CD4-positive, alpha-beta memory T cell (primary cell): ENCODE measurements at regions not wholly inside any gene's neighbourhood (a gene's known extent, or its start where the extent isn't known, plus 50 kb on each side); places are given as distances from the start of the nearest gene placed in this dataset.

Experiments used
- CTCF ChIA-PET: fragments of 350-600 bp; sonication (Branson Sonifier 250); formaldehyde crosslinking; loops from one replicate; lab custom pipeline; 2021; ENCODE audit warnings: inconsistent platforms; ENCODE audit not compliant: partially characterized antibody; lab: Charles Lee
- POLR2A ChIA-PET: fragments of 350-600 bp; sonication (Branson Sonifier 250); formaldehyde crosslinking; loops from one replicate; lab custom pipeline; 2021; ENCODE audit not compliant: partially characterized antibody; lab: Charles Lee
- DNase-seq, 5 donors: peaks; one replicate each; pipeline versions ENCODE4 v3.0.0 to v3.0.0-alpha.2; 2020 to 2022; ENCODE audit warnings: mixed read lengths in 1 of 5
- H3K27ac ChIP-seq: one replicate; pipeline ENCODE4 v1.7.0; 2013; ENCODE audit warnings: low read depth, low read length
- H3K27me3 ChIP-seq: 2 replicates; pipeline ENCODE4 v1.7.0; 2013; ENCODE audit warnings: mild to moderate bottlenecking, low read length, moderate library complexity; ENCODE audit not compliant: insufficient read depth
- H3K36me3 ChIP-seq: 2 replicates; pipeline ENCODE4 v1.7.0; 2013; ENCODE audit warnings: mild to moderate bottlenecking, low read length, moderate library complexity; ENCODE audit not compliant: insufficient read depth
- H3K4me1 ChIP-seq: 2 replicates; pipeline ENCODE4 v1.7.0; 2013; ENCODE audit warnings: mild to moderate bottlenecking, low read length, moderate library complexity; ENCODE audit not compliant: insufficient read depth
- H3K4me3 ChIP-seq, 2 donors: one replicate each; pipeline ENCODE4 v1.7.0; 2013; ENCODE audit warnings: low read length in 2 of 2, mild to moderate bottlenecking in 1 of 2
- H3K9me3 ChIP-seq, 2 donors: one replicate each; pipeline ENCODE4 v1.7.0; 2013; ENCODE audit warnings: low read length in 2 of 2, control low read depth in 1 of 2; ENCODE audit not compliant: control insufficient read depth in 1 of 2
- H3K27ac Mint-ChIP-seq, 7 donors: one replicate each; pipeline ENCODE4 v1.8.0; 2020 to 2021; ENCODE audit warnings: mixed read lengths in 7 of 7, mild to moderate bottlenecking in 6 of 7, inconsistent platforms in 3 of 7, moderate library complexity in 3 of 7
- H3K27me3 Mint-ChIP-seq, 2 donors: one replicate each; pipeline ENCODE4 v1.8.0; 2020 to 2021; ENCODE audit warnings: mixed read lengths in 2 of 2
- H3K36me3 Mint-ChIP-seq, 2 donors: one replicate each; pipeline ENCODE4 v1.8.0; 2020 to 2021; ENCODE audit warnings: mixed read lengths in 2 of 2, inconsistent platforms in 1 of 2, mild to moderate bottlenecking in 1 of 2
- H3K4me1 Mint-ChIP-seq, 4 donors: one replicate each; pipeline ENCODE4 v1.8.0; 2020 to 2021; ENCODE audit warnings: mixed read lengths in 4 of 4, mild to moderate bottlenecking in 1 of 4
- H3K4me3 Mint-ChIP-seq, 8 donors: one replicate each; pipeline ENCODE4 v1.8.0; 2020 to 2021; ENCODE audit warnings: mixed read lengths in 8 of 8, mild to moderate bottlenecking in 7 of 8, moderate library complexity in 6 of 8, inconsistent platforms in 3 of 8
- H3K9me3 Mint-ChIP-seq, 8 donors: one replicate each; pipeline ENCODE4 v1.8.0; 2020 to 2021; ENCODE audit warnings: mixed read lengths in 8 of 8, mild to moderate bottlenecking in 5 of 8, inconsistent platforms in 3 of 8, moderate library complexity in 1 of 8
- intact Hi-C: fragments of 100-400 bp; cut with micrococcal nuclease; formaldehyde crosslinking; loops from one replicate; pipeline ENCODE4 v1.15.1; 2023

- H3K9me3 Mint-ChIP-seq, result peaks cover 0 to 19% (median 1%) of the 10 kb centered on the region in 8 donors
- DNase-seq, result no peak
- H3K27ac Mint-ChIP-seq, result no peak overlapping the region
- POLR2A ChIA-PET, result no interaction called here
- intact Hi-C loops, result no loop called here
- no peaks in the 10 kb centered on the region for H3K4me1 Mint-ChIP-seq
- Histone ChIP-seq H3K9me3 (no peaks in the 10 kb centered on the region), H3K27ac (no peak overlapping the region), H3K27me3 (no peaks in the 10 kb centered on the region), H3K4me3 (no peak overlapping the region), H3K4me1 (no peaks in the 10 kb centered on the region), H3K36me3 (no peaks in the 10 kb centered on the region)
- H3K36me3 Mint-ChIP-seq, result no peaks in the 10 kb centered on the region
- CTCF ChIA-PET, result no interaction called here
- H3K27me3 Mint-ChIP-seq, result peaks cover 12 to 16% of the 10 kb centered on the region in 2 donors
- H3K4me3 Mint-ChIP-seq, result no peak overlapping the region
Measured at GRCh38 chr3:53401154-53401553, 53.8 kb upstream of the DCP1A start.

- ChIA-PET CTCF (no interaction called here), POLR2A (no interaction called here)
- no peaks in the 10 kb centered on the region for H3K36me3 Mint-ChIP-seq
- no peak overlapping the region for H3K27ac ChIP-seq
- H3K27me3 ChIP-seq, result no peaks in the 10 kb centered on the region
- H3K27me3 Mint-ChIP-seq, result peaks cover 12 to 16% of the 10 kb centered on the region in 2 donors
- H3K27ac Mint-ChIP-seq, result no peak overlapping the region
- no peaks in the 10 kb centered on the region for H3K36me3 ChIP-seq
- no peak overlapping the region for H3K4me3 Mint-ChIP-seq
- DNase-seq, result no peak
- intact Hi-C loops, result no loop called here
- no peaks in the 10 kb centered on the region for H3K4me1 Mint-ChIP-seq
- no peaks in the 10 kb centered on the region for H3K9me3 ChIP-seq
- H3K4me1 ChIP-seq, result no peaks in the 10 kb centered on the region
- no peak overlapping the region for H3K4me3 ChIP-seq
- peaks cover 0 to 10% (median 0%) of the 10 kb centered on the region in 8 donors for H3K9me3 Mint-ChIP-seq
Measured at GRCh38 chr3:53402326-53402725, 55.0 kb upstream of the DCP1A start.

DNA sequence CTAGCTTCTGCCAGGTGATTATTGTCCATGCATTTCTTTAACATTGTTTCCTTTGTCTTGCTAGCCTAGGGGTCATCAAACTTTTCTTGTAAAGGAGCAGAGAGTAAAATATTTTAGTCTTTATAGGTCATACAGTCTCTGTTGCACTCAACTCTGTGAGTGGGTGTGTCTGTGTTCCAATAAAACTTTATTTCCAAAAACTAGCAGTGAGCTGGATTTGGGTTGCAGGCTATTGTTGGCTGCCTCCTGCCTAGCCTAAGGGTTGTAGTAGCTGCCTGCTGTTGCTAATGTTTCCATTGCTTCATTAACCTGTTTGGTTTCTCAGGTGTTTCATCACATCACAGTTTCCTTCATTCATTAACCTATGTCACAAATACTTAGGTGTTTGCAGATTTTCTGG lies 64.0 kb upstream of the DCP1A start:
- H3K27me3 ChIP-seq, result no peaks in the 10 kb centered on the region
- Mint-ChIP-seq H3K9me3 (peaks cover 0 to 36% (median 29%) of the 10 kb centered on the region in 8 donors), H3K4me1 (no peaks in the 10 kb centered on the region), H3K27ac (no peak overlapping the region), H3K27me3 (peaks cover 4 to 8% of the 10 kb centered on the region in 2 donors), H3K4me3 (no peak overlapping the region), H3K36me3 (peaks cover 0 to 4% of the 10 kb centered on the region in 2 donors)
- ChIA-PET POLR2A (no interaction called here), CTCF (no interaction called here)
- no peak overlapping the region for H3K27ac ChIP-seq
- H3K9me3 ChIP-seq, result no peaks in the 10 kb centered on the region
- no peak overlapping the region for H3K4me3 ChIP-seq
- intact Hi-C loops, result no loop called here
- H3K4me1 ChIP-seq, result no peaks in the 10 kb centered on the region
- no peaks in the 10 kb centered on the region for H3K36me3 ChIP-seq
- DNase-seq, result no peak

DNA sequence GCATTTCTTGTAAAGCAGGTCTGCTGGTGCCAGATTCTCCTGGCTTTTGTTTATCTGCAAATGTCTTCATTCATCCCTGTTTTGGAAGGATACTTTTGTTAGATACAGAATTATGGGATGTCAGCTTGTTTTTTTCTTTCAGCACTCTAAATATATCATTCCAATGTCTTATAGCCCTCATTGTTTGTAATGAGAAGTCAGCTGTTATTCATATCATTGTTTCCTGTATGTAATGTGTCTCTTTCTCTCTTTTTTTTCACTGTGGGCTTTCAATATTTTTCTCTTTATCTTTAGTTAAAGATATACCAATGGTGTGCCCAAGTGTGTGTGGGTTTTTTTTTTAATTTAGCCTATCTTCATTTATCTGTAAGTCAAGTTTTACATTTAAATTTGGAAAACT lies 65.6 kb upstream of the DCP1A start:
- no peaks in the 10 kb centered on the region for H3K4me1 Mint-ChIP-seq
- no peak overlapping the region for H3K27ac ChIP-seq
- no peak for DNase-seq
- H3K9me3 ChIP-seq, result no peaks in the 10 kb centered on the region
- intact Hi-C loops, result no loop called here
- peaks cover 4 to 11% of the 10 kb centered on the region in 2 donors for H3K27me3 Mint-ChIP-seq
- H3K9me3 Mint-ChIP-seq, result peaks cover 0 to 36% (median 29%) of the 10 kb centered on the region in 8 donors
- no peaks in the 10 kb centered on the region for H3K36me3 ChIP-seq
- no peak overlapping the region for H3K27ac Mint-ChIP-seq
- H3K4me3 ChIP-seq, result no peak overlapping the region
- no peaks in the 10 kb centered on the region for H3K27me3 ChIP-seq
- no peak overlapping the region for H3K4me3 Mint-ChIP-seq
- H3K4me1 ChIP-seq, result no peaks in the 10 kb centered on the region
- CTCF ChIA-PET, result no interaction called here
- POLR2A ChIA-PET, result no interaction called here
- H3K36me3 Mint-ChIP-seq, result peaks cover 0 to 4% of the 10 kb centered on the region in 2 donors

DNA sequence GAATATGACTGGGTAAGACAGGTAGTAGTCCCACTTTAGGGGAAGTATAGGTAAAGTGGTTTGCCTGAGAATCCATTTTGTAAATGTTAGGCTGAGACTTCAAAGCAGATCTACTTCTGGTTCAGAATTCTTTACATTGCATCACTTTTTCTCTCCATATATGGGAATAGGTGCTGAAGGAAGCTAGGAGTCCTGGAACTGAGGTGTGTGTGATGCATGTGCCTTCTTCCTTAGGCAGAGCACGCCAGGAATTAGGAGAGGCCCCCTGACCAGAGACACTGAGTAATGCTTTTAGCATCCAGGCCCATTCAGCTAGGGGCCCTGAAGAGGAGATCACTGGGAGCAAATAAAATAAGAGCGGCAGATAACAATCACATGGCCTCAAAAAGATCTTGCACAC lies 69.2 kb upstream of the DCP1A start:
- H3K27ac Mint-ChIP-seq, result no peak overlapping the region
- ChIA-PET CTCF (no interaction called here), POLR2A (no interaction called here)
- H3K9me3 ChIP-seq, result no peaks in the 10 kb centered on the region
- H3K4me1 Mint-ChIP-seq, result no peaks in the 10 kb centered on the region
- H3K27me3 Mint-ChIP-seq, result peaks cover 6 to 13% of the 10 kb centered on the region in 2 donors
- peaks cover 0 to 36% (median 29%) of the 10 kb centered on the region in 8 donors for H3K9me3 Mint-ChIP-seq
- H3K36me3 ChIP-seq, result no peaks in the 10 kb centered on the region
- H3K4me3 Mint-ChIP-seq, result no peak overlapping the region
- H3K4me3 ChIP-seq, result no peak overlapping the region
- no peaks in the 10 kb centered on the region for H3K4me1 ChIP-seq
- no peaks in the 10 kb centered on the region for H3K27me3 ChIP-seq
- H3K27ac ChIP-seq, result no peak overlapping the region
- peaks cover 0 to 4% of the 10 kb centered on the region in 2 donors for H3K36me3 Mint-ChIP-seq
- intact Hi-C loops, result no loop called here
- no peak for DNase-seq

- Mint-ChIP-seq H3K4me1 (no peaks in the 10 kb centered on the region), H3K9me3 (peaks cover 0 to 4% (median 0%) of the 10 kb centered on the region in 8 donors), H3K27ac (no peak overlapping the region), H3K36me3 (peaks cover 0 to 3% of the 10 kb centered on the region in 2 donors), H3K27me3 (peaks cover 6 to 12% of the 10 kb centered on the region in 2 donors), H3K4me3 (no peak overlapping the region)
- no peak for DNase-seq
- Histone ChIP-seq H3K4me1 (no peaks in the 10 kb centered on the region), H3K4me3 (no peak overlapping the region), H3K27me3 (no peaks in the 10 kb centered on the region), H3K36me3 (no peaks in the 10 kb centered on the region), H3K9me3 (no peaks in the 10 kb centered on the region), H3K27ac (no peak overlapping the region)
- CTCF ChIA-PET, result no interaction called here
- intact Hi-C loops, result no loop called here
- POLR2A ChIA-PET, result no interaction called here
Measured at GRCh38 chr3:53420831-53421230, 73.5 kb upstream of the DCP1A start.

DNA sequence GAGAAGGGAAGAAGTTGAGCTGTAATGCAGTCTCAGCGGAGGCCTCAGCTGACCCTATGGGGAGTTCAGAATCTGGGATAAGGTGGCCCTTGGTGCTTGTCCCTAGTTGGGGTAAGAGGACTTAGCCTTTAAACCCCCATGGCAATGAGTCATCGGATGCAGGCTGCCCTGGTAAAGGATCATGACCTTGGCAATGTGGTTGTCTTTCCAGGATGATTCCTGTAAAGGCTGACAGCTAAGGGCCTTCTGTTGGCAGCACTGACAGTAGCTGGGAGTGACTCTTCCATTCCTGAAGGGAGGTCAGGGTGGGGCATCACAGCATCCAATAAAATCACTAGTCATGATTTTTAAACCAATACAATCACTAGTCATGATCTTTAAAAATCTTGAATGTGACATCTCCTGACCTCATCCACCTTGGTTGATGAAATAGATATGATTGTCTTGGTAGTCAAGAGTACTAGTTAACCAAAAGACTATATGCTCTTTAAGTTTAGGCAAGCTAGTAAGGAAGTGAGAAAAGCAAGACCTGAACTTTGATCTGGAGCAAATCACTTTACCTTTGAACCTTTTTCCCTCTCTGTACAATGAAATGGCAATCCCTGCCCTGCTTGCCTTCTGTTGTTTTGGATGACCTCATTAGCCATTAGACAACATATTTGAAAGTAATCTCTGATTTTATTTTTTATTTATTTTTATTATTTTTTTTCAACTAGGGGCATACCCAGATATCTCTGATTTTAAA lies 71.3 kb upstream of the CACNA1D start:
- Mint-ChIP-seq H3K4me1 (no peaks in the 10 kb centered on the region), H3K36me3 (peaks cover 0 to 3% of the 10 kb centered on the region in 2 donors), H3K27me3 (peaks cover 7 to 15% of the 10 kb centered on the region in 2 donors), H3K27ac (no peak overlapping the region), H3K4me3 (no peak overlapping the region), H3K9me3 (peaks cover 0 to 3% (median 0%) of the 10 kb centered on the region in 8 donors)
- no peak overlapping the region for H3K4me3 ChIP-seq
- no peak overlapping the region for H3K27ac ChIP-seq
- intact Hi-C loops, result no loop called here
- no peaks in the 10 kb centered on the region for H3K27me3 ChIP-seq
- no peaks in the 10 kb centered on the region for H3K4me1 ChIP-seq
- no peak for DNase-seq
- no peaks in the 10 kb centered on the region for H3K36me3 ChIP-seq
- POLR2A ChIA-PET, result no interaction called here
- CTCF ChIA-PET, result interaction anchor here (1.2 kb wide), 1 partner anchor 8 kb away, joined by 3 read pairs; no protein-coding TSS in a partner anchor
- no peaks in the 10 kb centered on the region for H3K9me3 ChIP-seq
